ENCODE measurements at regions not wholly inside any gene's neighbourhood (a gene's known extent, or its start where the extent isn't known, plus 50 kb on each side); places are given as distances from the start of the nearest gene placed in this dataset.

DNA sequence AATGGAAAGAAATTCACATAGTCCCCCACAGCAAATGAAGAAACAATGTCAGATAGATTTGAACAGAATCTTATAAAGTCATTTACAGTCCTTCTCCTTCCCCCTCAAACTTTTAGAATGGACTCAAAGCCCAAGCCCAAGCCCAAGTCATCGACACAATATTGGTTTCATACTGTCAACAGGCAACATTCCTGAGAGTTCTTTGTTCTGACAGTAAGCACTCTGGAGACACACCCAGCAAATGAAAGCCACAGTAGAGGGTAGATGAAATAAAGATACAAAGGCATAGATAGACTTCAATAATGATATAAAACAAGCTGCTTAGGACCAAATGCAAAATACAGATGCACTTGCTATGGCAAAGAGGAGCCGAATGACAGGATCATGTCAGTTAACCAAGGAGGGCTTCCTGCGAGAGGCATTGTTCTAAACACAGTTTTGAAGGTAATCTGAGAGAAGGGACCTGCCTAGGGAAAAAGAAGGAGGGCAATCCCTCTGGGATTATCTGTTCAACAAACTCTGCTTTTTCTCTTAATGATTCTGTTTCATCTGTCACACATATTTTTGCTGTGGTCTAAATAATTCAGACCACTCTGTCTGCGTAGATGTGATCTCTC lies 97.1 kb upstream of the MAP4K3 start:
- no peaks in the 10 kb centered on the region for H3K36me3 ChIP-seq (ENCODE audit: control insufficient read depth, insufficient read depth, low read length)
- H3K27ac ChIP-seq (ENCODE audit: low read length) = no peak overlapping the region
- no peaks in the 10 kb centered on the region for H3K27me3 ChIP-seq (ENCODE audit: control insufficient read depth, insufficient read depth, low read length)
- DNase-seq = no peak
- H3K4me3 ChIP-seq (ENCODE audit: low read length) = no peak overlapping the region
- H3K4me1 ChIP-seq (ENCODE audit: control insufficient read depth, insufficient read depth, low read length) = no peaks in the 10 kb centered on the region
- H3K9me3 ChIP-seq (ENCODE audit: control insufficient read depth, low read depth, low read length) = no peaks in the 10 kb centered on the region
- 100% methylated on average over 1 of the region's 4 CpGs for WGBS (ENCODE audit: insufficient coverage, low lambda C conversion rate)

- Histone ChIP-seq H3K9me3 (ENCODE audit: control insufficient read depth, low read depth, low read length) (no peaks in the 10 kb centered on the region), H3K36me3 (ENCODE audit: control insufficient read depth, insufficient read depth, low read length) (no peaks in the 10 kb centered on the region), H3K4me1 (ENCODE audit: control insufficient read depth, insufficient read depth, low read length) (no peaks in the 10 kb centered on the region), H3K27me3 (ENCODE audit: control insufficient read depth, insufficient read depth, low read length) (no peaks in the 10 kb centered on the region), H3K27ac (ENCODE audit: low read length) (no peak overlapping the region), H3K4me3 (ENCODE audit: low read length) (no peak overlapping the region)
- 94% methylated on average over 2 of the region's 7 CpGs for WGBS (ENCODE audit: insufficient coverage, low lambda C conversion rate)
- no peak for DNase-seq
Observed at GRCh38 chr2:39535636-39536185, 98.6 kb upstream of the MAP4K3 start.

DNA sequence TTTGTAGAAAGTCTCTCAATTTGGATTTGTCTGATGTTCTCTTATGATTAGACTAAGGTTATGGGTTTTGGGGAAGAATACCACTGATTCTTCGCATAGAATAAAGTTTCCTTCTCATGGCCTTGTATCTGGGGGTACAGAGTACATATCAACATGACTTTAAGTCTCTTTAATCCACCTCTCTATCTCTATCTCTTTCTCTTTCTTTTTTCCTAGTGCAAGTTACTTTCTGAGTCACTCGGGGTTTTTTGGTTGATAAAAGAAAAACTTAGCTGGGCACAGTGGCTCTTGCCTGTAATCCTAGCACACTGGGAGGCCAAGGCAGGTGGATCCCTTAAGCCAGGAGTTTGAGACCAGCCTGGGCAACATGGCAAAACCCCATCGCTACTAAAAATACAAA lies 100.1 kb upstream of the MAP4K3 start:
- WGBS (ENCODE audit: insufficient coverage, low lambda C conversion rate) = no CpG with 5 or more reads among the region's 3 CpGs
- H3K4me1 ChIP-seq (ENCODE audit: control insufficient read depth, insufficient read depth, low read length) = no peaks in the 10 kb centered on the region
- no peaks in the 10 kb centered on the region for H3K9me3 ChIP-seq (ENCODE audit: control insufficient read depth, low read depth, low read length)
- H3K4me3 ChIP-seq (ENCODE audit: low read length) = no peak overlapping the region
- no peaks in the 10 kb centered on the region for H3K27me3 ChIP-seq (ENCODE audit: control insufficient read depth, insufficient read depth, low read length)
- no peak overlapping the region for H3K27ac ChIP-seq (ENCODE audit: low read length)
- H3K36me3 ChIP-seq (ENCODE audit: control insufficient read depth, insufficient read depth, low read length) = no peaks in the 10 kb centered on the region
- DNase-seq = no peak

DNA sequence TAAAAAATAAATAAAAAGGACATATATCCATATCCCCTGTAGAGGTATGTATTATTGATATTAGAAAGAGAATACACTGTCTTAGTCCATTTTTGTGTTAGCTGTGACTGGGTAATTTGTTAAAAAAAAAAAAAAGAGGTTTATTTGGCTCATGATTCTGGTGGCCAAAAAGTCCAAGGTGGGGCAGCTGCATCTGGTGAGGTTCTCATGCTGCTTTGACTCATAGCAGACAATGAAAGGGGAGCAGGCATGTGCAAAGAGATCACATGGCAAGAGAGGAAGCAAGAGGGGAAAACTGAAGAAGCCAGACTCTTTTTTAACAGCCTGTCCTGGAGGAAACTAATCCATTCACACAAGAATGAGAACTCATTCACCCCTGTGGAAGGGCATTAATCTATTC lies 101.6 kb upstream of the MAP4K3 start:
- no peaks in the 10 kb centered on the region for H3K27me3 ChIP-seq (ENCODE audit: control insufficient read depth, insufficient read depth, low read length)
- no peaks in the 10 kb centered on the region for H3K36me3 ChIP-seq (ENCODE audit: control insufficient read depth, insufficient read depth, low read length)
- H3K27ac ChIP-seq (ENCODE audit: low read length) = no peak overlapping the region
- H3K4me3 ChIP-seq (ENCODE audit: low read length) = no peak overlapping the region
- no peak for DNase-seq
- no peaks in the 10 kb centered on the region for H3K4me1 ChIP-seq (ENCODE audit: control insufficient read depth, insufficient read depth, low read length)
- H3K9me3 ChIP-seq (ENCODE audit: control insufficient read depth, low read depth, low read length) = no peaks in the 10 kb centered on the region

DNA sequence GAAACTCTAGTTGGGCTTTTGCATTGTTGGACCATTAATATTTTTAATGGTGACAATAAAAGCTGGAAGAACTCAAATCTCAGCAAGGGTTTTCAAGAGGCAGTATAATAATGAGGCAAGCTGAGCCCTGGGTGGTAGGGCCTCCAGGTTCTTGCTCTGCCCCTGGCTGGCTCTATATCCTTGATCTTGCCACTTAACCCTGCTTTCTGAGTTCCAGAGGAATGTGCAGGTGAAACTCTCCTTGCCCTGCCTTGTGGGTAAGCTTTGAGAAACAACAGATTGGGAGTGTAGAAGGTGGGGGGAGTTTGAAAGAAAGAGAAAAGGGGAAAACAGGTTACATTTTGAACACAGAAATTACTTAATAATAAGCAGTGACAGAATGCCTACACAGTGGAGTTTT lies 103.3 kb upstream of the MAP4K3 start:
- no peak for DNase-seq
- no peaks in the 10 kb centered on the region for H3K27me3 ChIP-seq (ENCODE audit: control insufficient read depth, insufficient read depth, low read length)
- no peaks in the 10 kb centered on the region for H3K36me3 ChIP-seq (ENCODE audit: control insufficient read depth, insufficient read depth, low read length)
- H3K9me3 ChIP-seq (ENCODE audit: control insufficient read depth, low read depth, low read length) = no peaks in the 10 kb centered on the region
- no peak overlapping the region for H3K27ac ChIP-seq (ENCODE audit: low read length)
- no peak overlapping the region for H3K4me3 ChIP-seq (ENCODE audit: low read length)
- no peaks in the 10 kb centered on the region for H3K4me1 ChIP-seq (ENCODE audit: control insufficient read depth, insufficient read depth, low read length)

GRCh38 chr2:39541011-39541930 lies 104.2 kb upstream of the MAP4K3 start:
- no peak overlapping the region for H3K27ac ChIP-seq (ENCODE audit: low read length)
- DNase-seq = no peak
- H3K9me3 ChIP-seq (ENCODE audit: control insufficient read depth, low read depth, low read length) = no peaks in the 10 kb centered on the region

GRCh38 chr2:39542523-39542922 lies 105.4 kb upstream of the MAP4K3 start:
- no peak for DNase-seq
- no CpG with 5 or more reads among the region's 2 CpGs for WGBS (ENCODE audit: insufficient coverage, low lambda C conversion rate)

More at GRCh38 chr2:39541011-39541930, 104.2 kb upstream of the MAP4K3 start:
- no peaks in the 10 kb centered on the region for H3K36me3 ChIP-seq (ENCODE audit: control insufficient read depth, insufficient read depth, low read length)
- no peaks in the 10 kb centered on the region for H3K4me1 ChIP-seq (ENCODE audit: control insufficient read depth, insufficient read depth, low read length)
- no peaks in the 10 kb centered on the region for H3K27me3 ChIP-seq (ENCODE audit: control insufficient read depth, insufficient read depth, low read length)
- WGBS (ENCODE audit: insufficient coverage, low lambda C conversion rate) = 100% methylated on average over 2 of the region's 9 CpGs
- no peak overlapping the region for H3K4me3 ChIP-seq (ENCODE audit: low read length)

DNA sequence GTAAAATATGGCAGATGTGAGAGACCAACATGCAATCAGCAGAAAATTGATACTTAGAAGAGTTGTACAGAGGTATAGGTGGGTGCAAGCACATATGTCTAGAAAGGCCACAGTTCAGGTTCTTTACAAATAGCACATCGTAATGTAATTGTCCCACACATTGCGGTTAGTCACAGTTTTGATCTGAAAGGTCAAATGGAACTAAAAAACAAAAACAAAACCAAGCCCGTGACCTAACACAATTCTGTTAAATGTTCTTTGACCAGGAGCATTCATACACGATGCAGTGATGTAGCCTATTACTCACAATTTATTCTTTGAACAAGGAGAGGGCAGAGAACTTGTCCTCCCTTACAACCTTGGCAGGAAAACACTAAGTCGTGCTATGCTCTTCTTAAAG lies 108.9 kb upstream of the MAP4K3 start:
- H3K4me3 ChIP-seq (ENCODE audit: low read length) = no peak overlapping the region
- no peaks in the 10 kb centered on the region for H3K27me3 ChIP-seq (ENCODE audit: control insufficient read depth, insufficient read depth, low read length)
- no peak for DNase-seq
- 93% methylated on average over 3 of the region's 5 CpGs for WGBS (ENCODE audit: insufficient coverage, low lambda C conversion rate)
- H3K9me3 ChIP-seq (ENCODE audit: control insufficient read depth, low read depth, low read length) = no peaks in the 10 kb centered on the region
- H3K4me1 ChIP-seq (ENCODE audit: control insufficient read depth, insufficient read depth, low read length) = peaks cover 12% of the 10 kb centered on the region
- no peak overlapping the region for H3K27ac ChIP-seq (ENCODE audit: low read length)
- H3K36me3 ChIP-seq (ENCODE audit: control insufficient read depth, insufficient read depth, low read length) = no peaks in the 10 kb centered on the region

More at GRCh38 chr2:39542523-39542922, 105.4 kb upstream of the MAP4K3 start:
- H3K4me3 ChIP-seq (ENCODE audit: low read length) = no peak overlapping the region
- H3K4me1 ChIP-seq (ENCODE audit: control insufficient read depth, insufficient read depth, low read length) = no peaks in the 10 kb centered on the region
- no peaks in the 10 kb centered on the region for H3K9me3 ChIP-seq (ENCODE audit: control insufficient read depth, low read depth, low read length)
- H3K36me3 ChIP-seq (ENCODE audit: control insufficient read depth, insufficient read depth, low read length) = no peaks in the 10 kb centered on the region
- no peak overlapping the region for H3K27ac ChIP-seq (ENCODE audit: low read length)
- no peaks in the 10 kb centered on the region for H3K27me3 ChIP-seq (ENCODE audit: control insufficient read depth, insufficient read depth, low read length)

GRCh38 chr2:39546409-39546808 lies 109.3 kb upstream of the MAP4K3 start:
- Histone ChIP-seq H3K4me1 (ENCODE audit: control insufficient read depth, insufficient read depth, low read length) (peaks cover 12% of the 10 kb centered on the region), H3K27ac (ENCODE audit: low read length) (no peak overlapping the region), H3K36me3 (ENCODE audit: control insufficient read depth, insufficient read depth, low read length) (no peaks in the 10 kb centered on the region), H3K9me3 (ENCODE audit: control insufficient read depth, low read depth, low read length) (no peaks in the 10 kb centered on the region), H3K27me3 (ENCODE audit: control insufficient read depth, insufficient read depth, low read length) (no peaks in the 10 kb centered on the region), H3K4me3 (ENCODE audit: low read length) (no peak overlapping the region)
- DNase-seq = no peak
- no CpG with 5 or more reads among the region's 4 CpGs for WGBS (ENCODE audit: insufficient coverage, low lambda C conversion rate)

DNA sequence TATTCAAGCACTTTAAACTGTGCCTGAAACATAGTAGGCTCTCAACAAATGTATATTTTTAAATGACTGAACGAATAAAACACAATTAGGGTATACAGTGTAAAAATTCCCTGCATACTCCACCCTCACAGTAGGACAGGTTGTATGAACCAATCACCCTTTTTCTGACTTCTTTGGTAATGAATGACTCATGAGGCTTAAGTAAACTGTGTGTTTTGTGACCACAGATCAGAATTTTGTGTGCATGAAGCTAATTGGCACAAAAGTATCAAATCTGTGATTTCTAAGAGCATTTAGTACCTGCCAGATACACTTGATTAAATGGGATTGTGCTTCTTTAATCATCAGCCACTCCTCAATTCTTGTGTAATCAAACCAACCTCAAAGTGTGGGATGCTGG lies 109.9 kb upstream of the MAP4K3 start:
- H3K4me1 ChIP-seq (ENCODE audit: control insufficient read depth, insufficient read depth, low read length) = peaks cover 12% of the 10 kb centered on the region
- no peak overlapping the region for H3K27ac ChIP-seq (ENCODE audit: low read length)
- H3K4me3 ChIP-seq (ENCODE audit: low read length) = no peak overlapping the region
- no peaks in the 10 kb centered on the region for H3K9me3 ChIP-seq (ENCODE audit: control insufficient read depth, low read depth, low read length)
- no peaks in the 10 kb centered on the region for H3K27me3 ChIP-seq (ENCODE audit: control insufficient read depth, insufficient read depth, low read length)
- DNase-seq = no peak
- no peaks in the 10 kb centered on the region for H3K36me3 ChIP-seq (ENCODE audit: control insufficient read depth, insufficient read depth, low read length)
- no CpG with 5 or more reads among the region's 1 CpG for WGBS (ENCODE audit: insufficient coverage, low lambda C conversion rate)
